IMR-90 (cell line): ENCODE measurements at regions not wholly inside any gene's neighbourhood (a gene's known extent, or its start where the extent isn't known, plus 50 kb on each side); places are given as distances from the start of the nearest gene placed in this dataset.
"Not testable (repeated sequence)": the region's sequence is repeated elsewhere in the genome, so short reads cannot be mapped to it uniquely, and the experiment has no call there.

ENCODE experiments used
- BHLHE40 ChIP-seq: fragments of 150-350 bp; IDR thresholded peaks from 2 replicates; pipeline ENCODE4 v1.6.1; 2016; ENCODE audit warnings: mild to moderate bottlenecking, low read depth, low read length
- CEBPB ChIP-seq: IDR thresholded peaks from 2 replicates; pipeline ENCODE4 v1.6.1; 2012; ENCODE audit warnings: low read depth, low read length, improper control_type of control experiment
- CHD1 ChIP-seq: IDR thresholded peaks from 2 replicates; pipeline ENCODE4 v1.6.1; 2012; ENCODE audit warnings: low read depth, low read length, improper control_type of control experiment
- CTCF ChIP-seq: conservative IDR thresholded peaks from 2 replicates; pipeline ENCODE4 v1.5.1; 2012; ENCODE audit warnings: mild to moderate bottlenecking, low read depth, low read length, improper control_type of control experiment
- FOS ChIP-seq: fragments of 150-350 bp; IDR thresholded peaks from 2 replicates; pipeline ENCODE4 v1.6.1; 2016; ENCODE audit warnings: low read depth, low read length
- MAFK ChIP-seq: IDR thresholded peaks from 2 replicates; pipeline ENCODE4 v1.6.1; 2012; ENCODE audit warnings: low read depth, low read length, improper control_type of control experiment
- MAZ ChIP-seq: IDR thresholded peaks from 2 replicates; pipeline ENCODE4 v1.6.1; 2012; ENCODE audit warnings: low read depth, mild to moderate bottlenecking, low read length, improper control_type of control experiment, moderate library complexity, borderline replicate concordance
- MXI1 ChIP-seq: IDR thresholded peaks from 2 replicates; pipeline ENCODE4 v1.6.1; 2012; ENCODE audit warnings: low read depth, mild to moderate bottlenecking, low read length, moderate library complexity, borderline replicate concordance
- NFE2L2 ChIP-seq: fragments of 150-350 bp; IDR thresholded peaks from 2 replicates; pipeline ENCODE4 v1.6.1; 2016; ENCODE audit warnings: low read depth, mild to moderate bottlenecking, low read length
- POLR2A ChIP-seq: IDR thresholded peaks from 2 replicates; pipeline ENCODE4 v1.6.1; 2012; ENCODE audit warnings: mild to moderate bottlenecking, low read depth, low read length
- RAD21 ChIP-seq: IDR thresholded peaks from 2 replicates; pipeline ENCODE4 v1.6.1; 2012; ENCODE audit warnings: low read length, improper control_type of control experiment
- SMC3 ChIP-seq: fragments of 150-350 bp; IDR thresholded peaks from 2 replicates; pipeline ENCODE4 v1.6.1; 2016; ENCODE audit warnings: low read depth, mild to moderate bottlenecking, antibody characterized with exemption, low read length, moderate library complexity
- USF2 ChIP-seq: fragments of 150-350 bp; IDR thresholded peaks from 2 replicates; pipeline ENCODE4 v1.6.1; 2017; ENCODE audit warnings: mild to moderate bottlenecking, antibody characterized with exemption, low read length, low read depth

GRCh38 chr20:12752900-12753693, 255.7 kb upstream of the SPTLC3 start:
- not testable (repeated sequence) for TF ChIP-seq CTCF, POLR2A, MAFK, SMC3, CHD1, CEBPB, MAZ, USF2, RAD21, NFE2L2, MXI1, FOS, BHLHE40
